Panc1 (cell line): ENCODE measurements at regions not wholly inside any gene's neighbourhood (a gene's known extent, or its start where the extent isn't known, plus 50 kb on each side); places are given as distances from the start of the nearest gene placed in this dataset.

ENCODE experiments used
- ATAC-seq: fragments of 200-7000 bp; cut with Tn5 transposase; 2 replicates; pipeline ENCODE4 v1.9.1; 2020; ENCODE audit warnings: mild to moderate bottlenecking, moderate library complexity
- BruUV-seq: library from RNA; stranded (reverse); fragments of 400-500 nt; replicated peaks from 2 replicates; lab custom pipeline; 2021; lab: Mats Ljungman, UMichigan
- CTCF ChIA-PET: fragments of 300-600 bp; sonication (Branson Sonifier 250); formaldehyde crosslinking; loops from one replicate; lab custom pipeline; 2022; ENCODE audit warnings: antibody characterized with exemption; lab: Charles Lee
- POLR2A ChIA-PET: fragments of 300-600 bp; sonication (Branson Sonifier 250); formaldehyde crosslinking; loops from one replicate; lab custom pipeline; 2022; ENCODE audit warnings: antibody characterized with exemption; lab: Charles Lee
- DNase-seq: peaks from one replicate; pipeline ENCODE4 v3.0.0-alpha.2; 2010; ENCODE audit warnings: low read depth, low spot score
- H3K27ac ChIP-seq: 2 replicates; pipeline ENCODE4 v1.5.1; 2011; ENCODE audit warnings: mild to moderate bottlenecking, low read length, inconsistent platforms
- H3K27me3 ChIP-seq: fragments of 200-500 bp; sonication (Bioruptor generic); 2 replicates; pipeline ENCODE4 v1.6.0; 2014; ENCODE audit warnings: low read length, inconsistent platforms; ENCODE audit not compliant: control insufficient read depth, insufficient read depth
- H3K36me3 ChIP-seq: fragments of 200-500 bp; sonication (Bioruptor generic); 2 replicates; pipeline ENCODE4 v1.5.1; 2014; ENCODE audit warnings: inconsistent platforms, mild to moderate bottlenecking, low read length, moderate library complexity; ENCODE audit not compliant: control insufficient read depth, insufficient read depth
- H3K4me1 ChIP-seq: 2 replicates; pipeline ENCODE4 v1.5.1; 2011; ENCODE audit warnings: inconsistent platforms, mild to moderate bottlenecking, low read length, moderate library complexity; ENCODE audit not compliant: control insufficient read depth, insufficient read depth
- H3K4me3 ChIP-seq, 2 experiments: 2 replicates each; pipeline ENCODE4 v1.5.1; 2011 to 2012; ENCODE audit warnings: low read depth in 2 of 2, low read length in 2 of 2, mild to moderate bottlenecking in 2 of 2, inconsistent platforms in 1 of 2, moderate library complexity in 1 of 2
- H3K9me3 ChIP-seq: fragments of 200-500 bp; sonication (Bioruptor generic); 2 replicates; pipeline ENCODE4 v1.5.1; 2014; ENCODE audit warnings: low read depth, mild to moderate bottlenecking, inconsistent platforms, low read length, moderate library complexity; ENCODE audit not compliant: control insufficient read depth, insufficient read depth
- POLR2AphosphoS5 ChIP-seq: IDR thresholded peaks from 2 replicates; pipeline ENCODE4 v1.6.1; 2012; ENCODE audit warnings: mild to moderate bottlenecking, low read depth, low read length, moderate library complexity
- SIN3A ChIP-seq: IDR thresholded peaks from 2 replicates; pipeline ENCODE4 v1.6.1; 2012; ENCODE audit warnings: low read depth, mild to moderate bottlenecking, low read length, moderate library complexity, borderline replicate concordance; ENCODE audit not compliant: insufficient read depth
- TCF7L2 ChIP-seq: IDR thresholded peaks from 2 replicates; pipeline ENCODE4 v1.6.1; 2011; ENCODE audit warnings: mild to moderate bottlenecking, low read depth, low read length, inconsistent platforms
- in situ Hi-C: cut with HindIII; loops from 2 replicates; pipeline ENCODE4 v1.10.0; 2016; ENCODE audit warnings: low sequenced_read_pairs, low pct_unique_long_range_greater_than_20kb
- intact Hi-C: fragments of 100-400 bp; cut with micrococcal nuclease; formaldehyde crosslinking; loops from one replicate; pipeline ENCODE4 v1.10.0; 2022; ENCODE audit not compliant: unreplicated experiment
- TF ChIP-seq, protein P1 (sequence below): fragments of 450-650 bp; IDR thresholded peaks from 2 replicates; pipeline ENCODE4 v1.5.1; 2017; ENCODE audit warnings: mild to moderate bottlenecking
- TF ChIP-seq, protein P2 (sequence below), 2 experiments: IDR thresholded peaks; 2 replicates each; pipeline ENCODE4 v1.6.1; 2011 to 2012; ENCODE audit warnings: low read depth in 2 of 2, control low read depth in 1 of 2, low read length in 1 of 2, mild to moderate bottlenecking in 1 of 2, moderate library complexity in 1 of 2; ENCODE audit not compliant: insufficient read depth in 1 of 2

DNA sequence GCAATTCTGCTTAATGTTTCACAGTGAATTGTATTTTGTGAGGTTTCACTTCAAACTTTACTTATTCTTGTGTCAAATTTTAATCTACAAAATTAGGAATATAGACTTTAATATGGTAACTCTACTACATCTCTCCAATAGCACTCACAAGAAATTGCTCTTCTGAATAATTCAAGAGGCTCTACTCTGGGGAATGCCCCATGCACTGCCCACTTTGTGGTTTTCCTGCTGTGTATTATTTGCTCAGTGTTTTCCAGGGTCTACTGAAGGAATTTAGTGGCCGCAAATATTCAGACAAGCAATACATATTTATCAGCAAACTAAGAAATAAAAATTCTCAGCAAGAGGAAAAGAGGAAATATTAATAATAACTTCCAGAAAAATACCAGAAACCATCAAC is 611.4 kb downstream of the TNS3 start:
- POLR2A ChIA-PET = no interaction called here
- no peaks in the 10 kb centered on the region; the same call in 1 of the 2 replicates for H3K9me3 ChIP-seq
- BruUV-seq = no TSS peak
- H3K36me3 ChIP-seq = no peaks in the 10 kb centered on the region
- no peak for DNase-seq
- no peaks in the 10 kb centered on the region for H3K27me3 ChIP-seq
- TF ChIP-seq, protein P1, sequence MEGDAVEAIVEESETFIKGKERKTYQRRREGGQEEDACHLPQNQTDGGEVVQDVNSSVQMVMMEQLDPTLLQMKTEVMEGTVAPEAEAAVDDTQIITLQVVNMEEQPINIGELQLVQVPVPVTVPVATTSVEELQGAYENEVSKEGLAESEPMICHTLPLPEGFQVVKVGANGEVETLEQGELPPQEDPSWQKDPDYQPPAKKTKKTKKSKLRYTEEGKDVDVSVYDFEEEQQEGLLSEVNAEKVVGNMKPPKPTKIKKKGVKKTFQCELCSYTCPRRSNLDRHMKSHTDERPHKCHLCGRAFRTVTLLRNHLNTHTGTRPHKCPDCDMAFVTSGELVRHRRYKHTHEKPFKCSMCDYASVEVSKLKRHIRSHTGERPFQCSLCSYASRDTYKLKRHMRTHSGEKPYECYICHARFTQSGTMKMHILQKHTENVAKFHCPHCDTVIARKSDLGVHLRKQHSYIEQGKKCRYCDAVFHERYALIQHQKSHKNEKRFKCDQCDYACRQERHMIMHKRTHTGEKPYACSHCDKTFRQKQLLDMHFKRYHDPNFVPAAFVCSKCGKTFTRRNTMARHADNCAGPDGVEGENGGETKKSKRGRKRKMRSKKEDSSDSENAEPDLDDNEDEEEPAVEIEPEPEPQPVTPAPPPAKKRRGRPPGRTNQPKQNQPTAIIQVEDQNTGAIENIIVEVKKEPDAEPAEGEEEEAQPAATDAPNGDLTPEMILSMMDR = no peak
- TF ChIP-seq, protein P2, sequence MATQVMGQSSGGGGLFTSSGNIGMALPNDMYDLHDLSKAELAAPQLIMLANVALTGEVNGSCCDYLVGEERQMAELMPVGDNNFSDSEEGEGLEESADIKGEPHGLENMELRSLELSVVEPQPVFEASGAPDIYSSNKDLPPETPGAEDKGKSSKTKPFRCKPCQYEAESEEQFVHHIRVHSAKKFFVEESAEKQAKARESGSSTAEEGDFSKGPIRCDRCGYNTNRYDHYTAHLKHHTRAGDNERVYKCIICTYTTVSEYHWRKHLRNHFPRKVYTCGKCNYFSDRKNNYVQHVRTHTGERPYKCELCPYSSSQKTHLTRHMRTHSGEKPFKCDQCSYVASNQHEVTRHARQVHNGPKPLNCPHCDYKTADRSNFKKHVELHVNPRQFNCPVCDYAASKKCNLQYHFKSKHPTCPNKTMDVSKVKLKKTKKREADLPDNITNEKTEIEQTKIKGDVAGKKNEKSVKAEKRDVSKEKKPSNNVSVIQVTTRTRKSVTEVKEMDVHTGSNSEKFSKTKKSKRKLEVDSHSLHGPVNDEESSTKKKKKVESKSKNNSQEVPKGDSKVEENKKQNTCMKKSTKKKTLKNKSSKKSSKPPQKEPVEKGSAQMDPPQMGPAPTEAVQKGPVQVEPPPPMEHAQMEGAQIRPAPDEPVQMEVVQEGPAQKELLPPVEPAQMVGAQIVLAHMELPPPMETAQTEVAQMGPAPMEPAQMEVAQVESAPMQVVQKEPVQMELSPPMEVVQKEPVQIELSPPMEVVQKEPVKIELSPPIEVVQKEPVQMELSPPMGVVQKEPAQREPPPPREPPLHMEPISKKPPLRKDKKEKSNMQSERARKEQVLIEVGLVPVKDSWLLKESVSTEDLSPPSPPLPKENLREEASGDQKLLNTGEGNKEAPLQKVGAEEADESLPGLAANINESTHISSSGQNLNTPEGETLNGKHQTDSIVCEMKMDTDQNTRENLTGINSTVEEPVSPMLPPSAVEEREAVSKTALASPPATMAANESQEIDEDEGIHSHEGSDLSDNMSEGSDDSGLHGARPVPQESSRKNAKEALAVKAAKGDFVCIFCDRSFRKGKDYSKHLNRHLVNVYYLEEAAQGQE (IDR thresholded peaks at IDR 0.05; ENCODE audit: insufficient read depth in 1 of 2, low read depth in 2 of 2, low read length in 1 of 2) = no peak
- no peak for TF ChIP-seq POLR2AphosphoS5
- TF ChIP-seq SIN3A = no peak
- intact Hi-C loops (no loop called here), in situ Hi-C loops (no loop called here)
- no peak for ATAC-seq
- CTCF ChIA-PET = no interaction called here
- H3K27ac ChIP-seq = no peak overlapping the region
- peaks cover 5% of the 10 kb centered on the region; the same call in 1 of the 2 replicates for H3K4me1 ChIP-seq
- H3K4me3 ChIP-seq = no peak overlapping the region

DNA sequence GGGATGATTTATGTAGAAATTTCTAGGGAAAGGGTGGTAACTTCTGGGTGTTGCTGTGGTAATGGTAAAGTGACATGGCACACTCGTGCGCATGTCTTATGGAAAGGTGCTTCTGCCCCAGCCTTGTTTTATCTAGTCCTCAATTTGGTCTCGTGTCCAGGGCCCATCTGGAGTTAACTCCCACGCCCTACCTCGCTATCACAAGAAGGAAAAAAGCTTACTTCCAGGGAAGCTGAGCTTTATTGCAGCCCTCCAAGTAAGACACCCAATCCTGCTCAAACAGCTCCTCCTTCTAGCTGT is 611.8 kb downstream of the TNS3 start:
- intact Hi-C loops = no loop called here
- CTCF ChIA-PET = no interaction called here
- in situ Hi-C loops = no loop called here
- DNase-seq (no peak), ATAC-seq (peak; percentile 55; the same call in 1 of the 2 replicates)
- H3K9me3 ChIP-seq = no peaks in the 10 kb centered on the region; the same call in 1 of the 2 replicates
- peaks cover 5% of the 10 kb centered on the region; the same call in 1 of the 2 replicates for H3K4me1 ChIP-seq
- POLR2A ChIA-PET = no interaction called here
- H3K27me3 ChIP-seq = no peaks in the 10 kb centered on the region
- no TSS peak for BruUV-seq
- peak overlapping the region; percentile 6 to 40; a peak in 3 of 4 replicates for H3K4me3 ChIP-seq
- peak overlapping the region; percentile 58; the same call in 1 of the 2 replicates for H3K27ac ChIP-seq
- TF ChIP-seq TCF7L2 (no peak), SIN3A (no peak), POLR2AphosphoS5 (no peak)
- TF ChIP-seq, protein P2 (IDR thresholded peaks at IDR 0.05; ENCODE audit: insufficient read depth in 1 of 2, low read depth in 2 of 2, low read length in 1 of 2) = no peak
- TF ChIP-seq, protein P1 = no peak
- H3K36me3 ChIP-seq = no peaks in the 10 kb centered on the region
